HEK293 (cell line): ENCODE measurements at regions not wholly inside any gene's neighbourhood (a gene's known extent, or its start where the extent isn't known, plus 50 kb on each side); places are given as distances from the start of the nearest gene placed in this dataset.

ENCODE experiments used
- CTCF ChIP-seq: fragments of 450-650 bp; formaldehyde crosslinking; IDR thresholded peaks from 2 replicates; pipeline ENCODE4 v1.5.1; 2016; ENCODE audit warnings: missing biosample characterization, missing genetic modification characterization
- RBAK ChIP-seq: fragments of 450-650 bp; formaldehyde crosslinking; IDR thresholded peaks from 2 replicates; pipeline ENCODE4 v1.5.1; 2016; ENCODE audit warnings: missing biosample characterization, missing genetic modification characterization
- ZNF138 ChIP-seq: fragments of 450-650 bp; formaldehyde crosslinking; IDR thresholded peaks from 2 replicates; pipeline ENCODE4 v1.5.1; 2016; ENCODE audit warnings: missing biosample characterization, missing genetic modification characterization, borderline replicate concordance
- TF ChIP-seq, protein P1 (sequence below): fragments of 450-650 bp; formaldehyde crosslinking; IDR thresholded peaks from 2 replicates; pipeline ENCODE4 v1.5.1; 2016; ENCODE audit warnings: missing biosample characterization, missing genetic modification characterization

- TF ChIP-seq ZNF138 (tag by site-specific recombination) (no peak), RBAK (tag by site-specific recombination) (no peak), CTCF (tag by site-specific recombination) (no peak)
- TF ChIP-seq, protein P1, sequence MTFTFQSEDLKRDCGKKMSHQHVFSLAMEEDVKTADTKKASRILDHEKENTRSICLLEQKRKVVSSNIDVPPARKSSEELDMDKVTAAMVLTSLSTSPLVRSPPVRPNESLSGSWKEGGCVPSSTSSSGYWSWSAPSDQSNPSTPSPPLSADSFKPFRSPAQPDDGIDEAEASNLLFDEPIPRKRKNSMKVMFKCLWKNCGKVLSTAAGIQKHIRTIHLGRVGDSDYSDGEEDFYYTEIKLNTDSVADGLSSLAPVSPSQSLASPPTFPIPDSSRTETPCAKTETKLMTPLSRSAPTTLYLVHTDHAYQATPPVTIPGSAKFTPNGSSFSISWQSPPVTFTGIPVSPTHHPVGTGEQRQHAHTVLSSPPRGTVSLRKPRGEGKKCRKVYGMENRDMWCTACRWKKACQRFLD (tag by site-specific recombination): no peak
Observed at GRCh38 chr2:57615855-57616556, 430.6 kb upstream of the VRK2 start.
